ENCODE measurements at regions not wholly inside any gene's neighbourhood (a gene's known extent, or its start where the extent isn't known, plus 50 kb on each side); places are given as distances from the start of the nearest gene placed in this dataset.

- no peaks in the 10 kb centered on the region for H3K4me1 ChIP-seq (ENCODE audit: insufficient read depth, poor library complexity, severe bottlenecking)
- no peak overlapping the region for H3K27ac ChIP-seq (ENCODE audit: poor library complexity, severe bottlenecking)
- no peak overlapping the region for H3K4me3 ChIP-seq (ENCODE audit: severe bottlenecking)
- no peak for DNase-seq (ENCODE audit: low spot score)
- no peak; the same call in 2 of the 3 replicates for ATAC-seq (ENCODE audit: low read depth)
- peaks cover 1% of the 10 kb centered on the region for H3K9me3 ChIP-seq (ENCODE audit: severe bottlenecking)
- peaks cover 13% of the 10 kb centered on the region for H3K27me3 ChIP-seq (ENCODE audit: insufficient read depth, poor library complexity, severe bottlenecking)
- TF ChIP-seq, protein P1, sequence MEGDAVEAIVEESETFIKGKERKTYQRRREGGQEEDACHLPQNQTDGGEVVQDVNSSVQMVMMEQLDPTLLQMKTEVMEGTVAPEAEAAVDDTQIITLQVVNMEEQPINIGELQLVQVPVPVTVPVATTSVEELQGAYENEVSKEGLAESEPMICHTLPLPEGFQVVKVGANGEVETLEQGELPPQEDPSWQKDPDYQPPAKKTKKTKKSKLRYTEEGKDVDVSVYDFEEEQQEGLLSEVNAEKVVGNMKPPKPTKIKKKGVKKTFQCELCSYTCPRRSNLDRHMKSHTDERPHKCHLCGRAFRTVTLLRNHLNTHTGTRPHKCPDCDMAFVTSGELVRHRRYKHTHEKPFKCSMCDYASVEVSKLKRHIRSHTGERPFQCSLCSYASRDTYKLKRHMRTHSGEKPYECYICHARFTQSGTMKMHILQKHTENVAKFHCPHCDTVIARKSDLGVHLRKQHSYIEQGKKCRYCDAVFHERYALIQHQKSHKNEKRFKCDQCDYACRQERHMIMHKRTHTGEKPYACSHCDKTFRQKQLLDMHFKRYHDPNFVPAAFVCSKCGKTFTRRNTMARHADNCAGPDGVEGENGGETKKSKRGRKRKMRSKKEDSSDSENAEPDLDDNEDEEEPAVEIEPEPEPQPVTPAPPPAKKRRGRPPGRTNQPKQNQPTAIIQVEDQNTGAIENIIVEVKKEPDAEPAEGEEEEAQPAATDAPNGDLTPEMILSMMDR (IDR thresholded peaks at IDR 0.05; ENCODE audit: poor library complexity, severe bottlenecking): peak; percentile 24
- no peaks in the 10 kb centered on the region for H3K36me3 ChIP-seq (ENCODE audit: low read depth)
Measured at GRCh38 chr16:49183911-49184310, 97.7 kb downstream of the CBLN1 start.

- no peak for DNase-seq (ENCODE audit: low spot score)
- Histone ChIP-seq H3K27ac (ENCODE audit: poor library complexity, severe bottlenecking) (no peak overlapping the region), H3K36me3 (ENCODE audit: low read depth) (no peaks in the 10 kb centered on the region), H3K4me1 (ENCODE audit: insufficient read depth, poor library complexity, severe bottlenecking) (no peaks in the 10 kb centered on the region), H3K27me3 (ENCODE audit: insufficient read depth, poor library complexity, severe bottlenecking) (peaks cover 13% of the 10 kb centered on the region), H3K4me3 (ENCODE audit: severe bottlenecking) (no peak overlapping the region), H3K9me3 (ENCODE audit: severe bottlenecking) (peaks cover 1% of the 10 kb centered on the region)
- TF ChIP-seq, protein P1 (IDR thresholded peaks at IDR 0.05; ENCODE audit: poor library complexity, severe bottlenecking): no peak
- no peak for ATAC-seq (ENCODE audit: low read depth)
Measured at GRCh38 chr16:49181791-49182518, 99.7 kb downstream of the CBLN1 start.

DNA sequence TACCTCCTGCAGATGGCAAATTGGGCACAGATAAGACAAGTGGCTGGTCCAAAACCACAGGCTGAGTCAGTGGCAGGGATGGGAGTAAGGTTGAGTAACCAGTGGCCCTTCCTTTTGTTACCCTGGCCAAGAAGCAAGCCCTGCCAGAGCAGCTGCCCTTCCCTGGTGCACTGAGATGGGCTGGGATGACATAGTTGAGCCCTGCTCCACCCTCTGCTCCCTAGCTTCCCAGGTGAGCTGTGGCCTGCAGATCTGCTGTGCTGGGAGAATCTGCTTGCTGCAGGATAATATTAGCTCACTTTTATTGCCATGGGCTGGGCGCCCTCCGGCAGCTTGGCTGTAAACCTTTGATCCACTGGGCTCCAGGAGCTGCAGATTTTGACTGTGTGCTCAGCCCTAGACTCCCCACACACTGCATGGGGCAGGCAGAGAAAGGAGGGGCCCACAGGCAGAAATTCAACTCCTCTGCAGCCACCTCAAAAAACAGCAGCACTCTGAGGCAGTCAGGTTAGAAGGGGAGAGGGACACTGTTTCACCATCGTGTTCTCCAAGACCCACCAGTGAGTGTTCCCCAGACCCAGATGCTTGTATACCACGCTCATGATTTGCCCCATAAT is 101.8 kb downstream of the CBLN1 start:
- Histone ChIP-seq H3K27ac (ENCODE audit: poor library complexity, severe bottlenecking) (no peak overlapping the region), H3K4me3 (ENCODE audit: severe bottlenecking) (no peak overlapping the region), H3K4me1 (ENCODE audit: insufficient read depth, poor library complexity, severe bottlenecking) (no peaks in the 10 kb centered on the region), H3K9me3 (ENCODE audit: severe bottlenecking) (no peaks in the 10 kb centered on the region), H3K27me3 (ENCODE audit: insufficient read depth, poor library complexity, severe bottlenecking) (peaks cover 9% of the 10 kb centered on the region), H3K36me3 (ENCODE audit: low read depth) (no peaks in the 10 kb centered on the region)
- no peak for ATAC-seq (ENCODE audit: low read depth)
- TF ChIP-seq, protein P1 (IDR thresholded peaks at IDR 0.05; ENCODE audit: poor library complexity, severe bottlenecking): no peak
- no peak for DNase-seq (ENCODE audit: low spot score)

- TF ChIP-seq, protein P1 (IDR thresholded peaks at IDR 0.05; ENCODE audit: poor library complexity, severe bottlenecking): no peak
- H3K4me1 ChIP-seq (ENCODE audit: insufficient read depth, poor library complexity, severe bottlenecking): no peaks in the 10 kb centered on the region
- H3K27me3 ChIP-seq (ENCODE audit: insufficient read depth, poor library complexity, severe bottlenecking): peaks cover 16% of the 10 kb centered on the region
- DNase-seq (ENCODE audit: low spot score) (no peak), ATAC-seq (ENCODE audit: low read depth) (no peak)
- no peaks in the 10 kb centered on the region for H3K9me3 ChIP-seq (ENCODE audit: severe bottlenecking)
- no peak overlapping the region for H3K4me3 ChIP-seq (ENCODE audit: severe bottlenecking)
- no peaks in the 10 kb centered on the region for H3K36me3 ChIP-seq (ENCODE audit: low read depth)
- no peak overlapping the region for H3K27ac ChIP-seq (ENCODE audit: poor library complexity, severe bottlenecking)
Measured at GRCh38 chr16:49168126-49168525, 113.5 kb downstream of the CBLN1 start.

- peaks cover 16% of the 10 kb centered on the region for H3K27me3 ChIP-seq (ENCODE audit: insufficient read depth, poor library complexity, severe bottlenecking)
- no peaks in the 10 kb centered on the region for H3K36me3 ChIP-seq (ENCODE audit: low read depth)
- no peak for ATAC-seq (ENCODE audit: low read depth)
- no peak for DNase-seq (ENCODE audit: low spot score)
- no peaks in the 10 kb centered on the region for H3K9me3 ChIP-seq (ENCODE audit: severe bottlenecking)
- no peaks in the 10 kb centered on the region for H3K4me1 ChIP-seq (ENCODE audit: insufficient read depth, poor library complexity, severe bottlenecking)
- H3K27ac ChIP-seq (ENCODE audit: poor library complexity, severe bottlenecking): no peak overlapping the region
- no peak overlapping the region for H3K4me3 ChIP-seq (ENCODE audit: severe bottlenecking)
- TF ChIP-seq, protein P1 (IDR thresholded peaks at IDR 0.05; ENCODE audit: poor library complexity, severe bottlenecking): no peak
Measured at GRCh38 chr16:49165025-49165424, 116.6 kb downstream of the CBLN1 start.

Data from RWPE2 (cell line).